Loucy (cell line): ENCODE measurements at regions not wholly inside any gene's neighbourhood (a gene's known extent, or its start where the extent isn't known, plus 50 kb on each side); places are given as distances from the start of the nearest gene placed in this dataset.

Experiments used
- H2AFZ ChIP-seq: fragments of 200-600 bp; sonication (generic); 2 replicates; pipeline ENCODE4 v1.6.0; 2016; ENCODE audit warnings: antibody characterized with exemption, mild to moderate bottlenecking, low read length, moderate library complexity
- H3F3A ChIP-seq: fragments of 200-600 bp; 2 replicates; pipeline ENCODE4 v1.6.0; 2016; ENCODE audit warnings: antibody characterized with exemption, low read depth, mild to moderate bottlenecking
- H3K27me3 ChIP-seq: fragments of 200-600 bp; sonication (generic); 2 replicates; pipeline ENCODE4 v1.6.1; 2014; ENCODE audit warnings: low read length, mild to moderate bottlenecking; ENCODE audit not compliant: insufficient read depth, poor library complexity, severe bottlenecking
- H3K36me3 ChIP-seq: fragments of 200-600 bp; sonication (generic); 2 replicates; pipeline ENCODE4 v1.6.1; 2016; ENCODE audit warnings: low read length; ENCODE audit not compliant: insufficient read depth
- H3K4me1 ChIP-seq: fragments of 200-600 bp; sonication (generic); 2 replicates; pipeline ENCODE4 v1.5.1; 2014; ENCODE audit warnings: low read length, mild to moderate bottlenecking; ENCODE audit not compliant: insufficient read depth, poor library complexity, severe bottlenecking
- H3K4me2 ChIP-seq: fragments of 200-600 bp; sonication (generic); 2 replicates; pipeline ENCODE4 v1.6.0; 2014; ENCODE audit warnings: antibody characterized with exemption, low read length, low read depth, mild to moderate bottlenecking; ENCODE audit not compliant: poor library complexity, severe bottlenecking
- H3K4me3 ChIP-seq: fragments of 200-600 bp; sonication (generic); 2 replicates; pipeline ENCODE4 v1.5.1; 2014; ENCODE audit warnings: low read length, mild to moderate bottlenecking, mixed read lengths; ENCODE audit not compliant: poor library complexity, severe bottlenecking
- H3K79me2 ChIP-seq: fragments of 200-600 bp; sonication (generic); 2 replicates; pipeline ENCODE4 v1.6.1; 2014; ENCODE audit warnings: low read length; ENCODE audit not compliant: insufficient read depth
- H3K9ac ChIP-seq: fragments of 200-600 bp; sonication (generic); 2 replicates; pipeline ENCODE4 v1.6.0; 2014; ENCODE audit warnings: mild to moderate bottlenecking, low read depth, low read length, moderate library complexity; ENCODE audit not compliant: poor library complexity, severe bottlenecking
- H3K9me2 ChIP-seq: fragments of 200-600 bp; sonication (generic); replicated peaks from 2 replicates; pipeline ENCODE4 v1.6.1; 2016; ENCODE audit warnings: low read depth, low read length, mixed read lengths
- H3K9me3 ChIP-seq: fragments of 200-600 bp; sonication (generic); 2 replicates; pipeline ENCODE4 v1.6.1; 2014; ENCODE audit warnings: mild to moderate bottlenecking, antibody characterized with exemption, low read length, low read depth; ENCODE audit not compliant: insufficient read depth
- H4K20me1 ChIP-seq: fragments of 200-600 bp; sonication (generic); 2 replicates; pipeline ENCODE4 v1.6.0; 2014; ENCODE audit warnings: antibody characterized with exemption, low read length, mild to moderate bottlenecking; ENCODE audit not compliant: insufficient read depth, poor library complexity, severe bottlenecking
- EZH2phosphoT487 ChIP-seq: fragments of 200-600 bp; IDR thresholded peaks from 2 replicates; pipeline ENCODE4 v1.6.1; 2018; ENCODE audit warnings: antibody characterized with exemption, mild to moderate bottlenecking, moderate library complexity, borderline replicate concordance
- TF ChIP-seq, protein P1 (sequence below): fragments of 200-600 bp; sonication (generic); conservative IDR thresholded peaks from 2 replicates; pipeline ENCODE4 v1.5.1; 2014; ENCODE audit warnings: mild to moderate bottlenecking, antibody characterized with exemption, low read length

DNA sequence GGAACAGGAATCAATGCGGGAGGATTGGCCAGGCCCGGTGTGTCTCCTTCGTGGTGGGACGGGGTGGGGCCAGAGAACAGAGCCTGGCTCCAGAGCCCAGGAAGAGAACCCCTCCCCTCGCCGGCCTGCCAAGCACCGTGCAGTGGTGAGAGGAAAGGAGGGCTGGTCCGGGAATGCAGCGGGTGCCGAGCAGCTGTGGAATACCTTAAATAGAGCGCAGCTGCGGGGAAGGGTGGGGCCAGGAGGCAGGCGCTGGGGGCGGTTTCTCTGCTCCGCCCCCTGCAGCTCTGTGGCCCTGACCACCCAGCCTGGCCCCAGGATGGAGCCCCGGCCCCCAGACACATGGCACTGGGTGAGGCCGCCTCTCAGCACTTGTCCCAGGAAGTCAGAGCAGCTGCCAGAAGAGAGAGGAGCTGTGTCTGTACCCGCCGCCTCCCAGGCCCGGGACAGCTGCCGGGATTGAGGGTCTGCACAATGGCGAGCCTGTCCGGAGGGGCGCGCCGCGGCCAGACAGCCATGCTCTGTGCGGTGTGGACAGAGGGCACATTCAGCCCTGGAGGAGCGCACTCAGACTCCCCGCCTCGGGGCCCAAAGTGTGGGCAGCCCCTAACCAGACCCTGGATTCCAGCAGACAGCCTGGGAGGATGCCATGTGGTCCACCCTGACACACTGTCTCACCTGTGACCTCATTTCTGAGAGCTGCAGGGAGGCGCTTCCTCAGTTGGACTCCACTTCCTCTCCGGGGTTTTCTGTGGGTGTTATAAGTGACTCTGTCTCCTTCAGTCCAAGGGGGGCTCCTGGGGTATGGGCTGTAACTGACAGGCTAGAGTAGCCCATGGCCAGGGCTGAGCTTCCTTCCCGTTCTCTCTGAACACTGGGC is 268.8 kb downstream of the SEC14L1 start:
- Histone ChIP-seq H3F3A (no peaks in the 10 kb centered on the region), H3K4me1 (peaks cover 65% of the 10 kb centered on the region), H2AFZ (no peak overlapping the region), H3K27me3 (no peaks in the 10 kb centered on the region), H4K20me1 (peaks cover 20% of the 10 kb centered on the region), H3K79me2 (peaks cover 99% of the 10 kb centered on the region), H3K9me2 (no peaks in the 10 kb centered on the region), H3K9me3 (no peaks in the 10 kb centered on the region), H3K36me3 (peaks cover 25% of the 10 kb centered on the region; the same call in 1 of the 2 replicates), H3K4me3 (no peak overlapping the region), H3K4me2 (peak overlapping the region; percentile 19), H3K9ac (peak overlapping the region; percentile 21)
- TF ChIP-seq EZH2phosphoT487 = no peak
- TF ChIP-seq, protein P1, sequence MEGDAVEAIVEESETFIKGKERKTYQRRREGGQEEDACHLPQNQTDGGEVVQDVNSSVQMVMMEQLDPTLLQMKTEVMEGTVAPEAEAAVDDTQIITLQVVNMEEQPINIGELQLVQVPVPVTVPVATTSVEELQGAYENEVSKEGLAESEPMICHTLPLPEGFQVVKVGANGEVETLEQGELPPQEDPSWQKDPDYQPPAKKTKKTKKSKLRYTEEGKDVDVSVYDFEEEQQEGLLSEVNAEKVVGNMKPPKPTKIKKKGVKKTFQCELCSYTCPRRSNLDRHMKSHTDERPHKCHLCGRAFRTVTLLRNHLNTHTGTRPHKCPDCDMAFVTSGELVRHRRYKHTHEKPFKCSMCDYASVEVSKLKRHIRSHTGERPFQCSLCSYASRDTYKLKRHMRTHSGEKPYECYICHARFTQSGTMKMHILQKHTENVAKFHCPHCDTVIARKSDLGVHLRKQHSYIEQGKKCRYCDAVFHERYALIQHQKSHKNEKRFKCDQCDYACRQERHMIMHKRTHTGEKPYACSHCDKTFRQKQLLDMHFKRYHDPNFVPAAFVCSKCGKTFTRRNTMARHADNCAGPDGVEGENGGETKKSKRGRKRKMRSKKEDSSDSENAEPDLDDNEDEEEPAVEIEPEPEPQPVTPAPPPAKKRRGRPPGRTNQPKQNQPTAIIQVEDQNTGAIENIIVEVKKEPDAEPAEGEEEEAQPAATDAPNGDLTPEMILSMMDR = no peak

DNA sequence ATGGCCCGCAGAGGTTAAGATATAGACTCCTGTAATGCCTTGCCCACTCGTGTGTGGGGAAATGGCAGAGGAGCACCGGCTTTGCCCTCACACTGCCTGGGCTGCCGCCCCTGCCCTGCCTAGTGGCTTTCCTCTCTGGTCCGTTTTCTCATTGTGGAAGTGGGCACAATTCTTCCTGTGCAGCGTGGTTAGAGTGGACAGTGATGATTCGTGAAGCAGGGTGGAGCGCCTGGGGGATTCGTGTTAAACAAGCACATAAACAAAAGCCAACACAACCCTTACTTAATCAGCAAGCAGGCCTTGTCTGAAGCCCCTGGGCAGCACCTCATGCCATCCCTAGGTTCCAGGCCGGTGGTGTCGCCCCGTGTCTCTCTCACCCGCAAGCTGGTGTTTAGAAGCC is 269.7 kb downstream of the SEC14L1 start:
- Histone ChIP-seq H2AFZ (no peak overlapping the region), H3K4me1 (peaks cover 57% of the 10 kb centered on the region), H3K9me2 (no peaks in the 10 kb centered on the region), H3K79me2 (peaks cover 100% of the 10 kb centered on the region), H3K36me3 (peaks cover 32% of the 10 kb centered on the region; the same call in 1 of the 2 replicates), H3K27me3 (no peaks in the 10 kb centered on the region), H4K20me1 (peaks cover 26% of the 10 kb centered on the region), H3K4me3 (no peak overlapping the region), H3F3A (no peaks in the 10 kb centered on the region), H3K9ac (peak overlapping the region; percentile 21), H3K9me3 (no peaks in the 10 kb centered on the region), H3K4me2 (no peak overlapping the region)
- TF ChIP-seq, protein P1 = no peak
- no peak for TF ChIP-seq EZH2phosphoT487

DNA sequence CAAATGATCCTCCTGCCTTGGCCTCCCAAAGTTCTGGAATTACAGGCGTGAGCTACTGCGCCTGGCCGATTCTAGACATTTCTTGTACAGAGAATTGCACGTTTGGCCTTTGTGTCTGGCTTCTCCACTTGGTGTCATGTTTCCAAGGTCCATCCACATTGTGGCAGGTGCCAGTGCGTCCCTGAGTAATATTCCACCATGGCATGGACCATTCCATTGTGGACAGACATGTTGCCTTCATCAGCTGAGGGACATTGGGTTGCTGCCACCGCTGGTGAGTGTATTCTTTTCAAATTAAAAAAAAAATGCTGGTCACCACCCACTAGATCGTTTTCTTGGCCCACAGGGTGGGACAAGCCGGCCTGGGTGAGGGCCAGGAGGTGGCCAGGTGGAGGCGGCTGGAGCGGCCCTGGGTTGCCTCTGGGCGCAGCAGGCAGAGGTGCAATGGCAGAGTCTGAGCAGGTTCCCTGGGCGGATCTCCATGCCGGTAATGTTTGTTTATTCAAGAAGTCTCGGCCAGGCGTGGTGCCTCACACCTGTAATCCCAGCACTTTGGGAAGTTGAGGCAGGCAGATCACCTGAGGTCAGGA is 274.1 kb downstream of the SEC14L1 start:
- Histone ChIP-seq H3K36me3 (peaks cover 66% of the 10 kb centered on the region; the same call in 1 of the 2 replicates), H3K4me2 (no peak overlapping the region), H4K20me1 (peaks cover 39% of the 10 kb centered on the region), H3K4me3 (no peak overlapping the region), H3K9me3 (no peaks in the 10 kb centered on the region), H3K9ac (no peak overlapping the region), H3F3A (no peaks in the 10 kb centered on the region), H3K4me1 (peaks cover 19% of the 10 kb centered on the region), H3K79me2 (peaks cover 99% of the 10 kb centered on the region), H3K9me2 (no peaks in the 10 kb centered on the region), H3K27me3 (no peaks in the 10 kb centered on the region), H2AFZ (no peak overlapping the region)
- TF ChIP-seq, protein P1 = no peak
- TF ChIP-seq EZH2phosphoT487 = no peak
